ENCODE measurements at regions not wholly inside any gene's neighbourhood (a gene's known extent, or its start where the extent isn't known, plus 50 kb on each side); places are given as distances from the start of the nearest gene placed in this dataset.
A peak's percentile ranks its signal among the peaks of the same experiment; 100 is the strongest.

DNA sequence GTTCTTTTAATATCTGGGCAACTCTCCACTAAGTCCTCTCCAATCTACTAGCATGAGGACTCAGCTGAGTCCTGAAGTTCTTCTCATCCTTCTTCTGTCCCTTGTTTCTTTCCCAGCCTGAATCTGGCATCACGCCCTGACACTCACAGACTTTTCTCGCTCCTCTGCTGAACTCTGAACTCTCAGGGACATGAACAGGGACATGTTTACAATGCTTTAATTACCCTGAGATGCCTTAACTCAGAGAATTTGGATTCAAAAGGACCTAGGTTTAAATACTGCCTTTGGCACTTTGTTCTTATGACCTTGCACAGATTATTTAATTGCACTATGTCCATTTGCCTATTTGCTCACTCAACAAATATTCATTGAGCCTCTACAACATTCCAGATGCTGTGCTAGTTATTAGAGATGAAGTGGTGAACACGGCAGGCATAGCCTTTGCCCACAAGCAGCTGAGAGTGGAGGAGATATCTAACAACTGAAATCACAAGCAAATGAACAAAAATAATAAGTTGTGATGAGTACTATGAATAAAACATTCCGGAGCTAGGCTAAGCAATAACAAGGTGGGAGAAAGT, 106.0 kb downstream of the ADRB2 start:
- Histone ChIP-seq H3K36me3 (ENCODE audit: control insufficient read depth in 1 of 2, insufficient read depth in 2 of 2, low read length in 2 of 2) (no peaks in the 10 kb centered on the region), H3K9me3 (ENCODE audit: control insufficient read depth in 1 of 2, low read length in 2 of 2) (no peaks in the 10 kb centered on the region), H3K4me3 (ENCODE audit: low read depth in 1 of 2, low read length in 2 of 2) (no peak overlapping the region), H3K4me1 (ENCODE audit: control insufficient read depth in 1 of 2, insufficient read depth in 2 of 2, low read length in 2 of 2) (no peaks in the 10 kb centered on the region), H3K27me3 (ENCODE audit: low read depth, low read length) (no peaks in the 10 kb centered on the region), H3K27ac (ENCODE audit: low read length) (no peak overlapping the region)

DNA sequence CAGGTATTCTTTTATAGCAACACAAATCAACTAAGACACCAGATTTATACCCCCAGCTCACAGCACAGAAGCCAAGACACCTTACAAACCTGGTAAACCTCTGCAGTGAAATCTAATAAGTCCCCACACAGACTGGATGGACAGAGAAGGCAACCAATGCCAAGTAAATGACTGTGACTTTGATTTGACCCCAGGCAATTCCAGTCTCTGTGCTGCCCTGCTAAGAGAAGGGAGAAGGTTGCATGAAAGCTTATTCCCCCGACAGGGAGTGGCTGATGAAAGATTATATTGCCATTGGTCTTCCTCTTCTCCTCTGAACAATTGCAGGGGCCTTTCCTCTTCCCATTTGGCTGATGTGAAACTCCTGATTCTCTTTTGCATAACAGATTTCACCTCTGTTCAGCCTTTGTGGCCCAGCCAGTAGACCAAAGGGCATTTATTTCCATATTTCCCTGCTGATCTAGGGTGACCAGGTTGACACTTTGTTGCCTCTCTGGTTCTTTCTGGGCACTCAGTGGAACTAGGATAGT, 107.6 kb downstream of the ADRB2 start:
- no peaks in the 10 kb centered on the region for H3K36me3 ChIP-seq (ENCODE audit: control insufficient read depth in 1 of 2, insufficient read depth in 2 of 2, low read length in 2 of 2)
- no peaks in the 10 kb centered on the region for H3K4me1 ChIP-seq (ENCODE audit: control insufficient read depth in 1 of 2, insufficient read depth in 2 of 2, low read length in 2 of 2)
- H3K27ac ChIP-seq (ENCODE audit: low read length) = no peak overlapping the region

DNA sequence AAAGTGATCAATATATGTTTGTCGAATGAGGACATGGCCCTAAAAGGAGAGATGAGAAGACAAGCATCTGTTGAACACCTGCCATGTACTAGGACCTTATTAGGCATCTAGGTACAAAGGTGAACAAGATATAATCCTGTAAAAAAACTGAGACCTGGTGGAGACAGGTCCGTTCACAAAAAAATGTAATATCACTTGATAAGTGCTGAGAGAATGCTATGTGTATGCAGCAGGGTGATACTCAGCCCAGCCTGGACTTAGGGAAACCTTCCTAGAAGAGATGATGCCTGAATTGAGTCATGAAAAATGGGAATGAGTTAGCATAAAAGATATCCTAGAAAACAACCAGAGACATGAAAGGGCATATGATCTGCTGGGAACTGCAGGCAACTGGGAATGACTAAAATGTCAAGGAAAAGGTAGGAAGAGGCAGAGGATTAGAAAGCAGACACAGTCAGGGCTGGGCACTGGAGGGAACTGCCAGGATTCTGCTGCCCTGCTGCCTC, 108.5 kb downstream of the ADRB2 start:
- no peaks in the 10 kb centered on the region for H3K36me3 ChIP-seq (ENCODE audit: control insufficient read depth in 1 of 2, insufficient read depth in 2 of 2, low read length in 2 of 2)
- H3K4me1 ChIP-seq (ENCODE audit: control insufficient read depth in 1 of 2, insufficient read depth in 2 of 2, low read length in 2 of 2) = no peaks in the 10 kb centered on the region
- H3K4me3 ChIP-seq (ENCODE audit: low read depth in 1 of 2, low read length in 2 of 2) = no peak overlapping the region
- no peak overlapping the region for H3K27ac ChIP-seq (ENCODE audit: low read length)
- H3K9me3 ChIP-seq (ENCODE audit: control insufficient read depth in 1 of 2, low read length in 2 of 2) = no peaks in the 10 kb centered on the region
- no peaks in the 10 kb centered on the region for H3K27me3 ChIP-seq (ENCODE audit: low read depth, low read length)

More for the DNA sequence above, 107.6 kb downstream of the ADRB2 start:
- no peaks in the 10 kb centered on the region for H3K27me3 ChIP-seq (ENCODE audit: low read depth, low read length)
- H3K9me3 ChIP-seq (ENCODE audit: control insufficient read depth in 1 of 2, low read length in 2 of 2) = no peaks in the 10 kb centered on the region
- H3K4me3 ChIP-seq (ENCODE audit: low read depth in 1 of 2, low read length in 2 of 2) = no peak overlapping the region

DNA sequence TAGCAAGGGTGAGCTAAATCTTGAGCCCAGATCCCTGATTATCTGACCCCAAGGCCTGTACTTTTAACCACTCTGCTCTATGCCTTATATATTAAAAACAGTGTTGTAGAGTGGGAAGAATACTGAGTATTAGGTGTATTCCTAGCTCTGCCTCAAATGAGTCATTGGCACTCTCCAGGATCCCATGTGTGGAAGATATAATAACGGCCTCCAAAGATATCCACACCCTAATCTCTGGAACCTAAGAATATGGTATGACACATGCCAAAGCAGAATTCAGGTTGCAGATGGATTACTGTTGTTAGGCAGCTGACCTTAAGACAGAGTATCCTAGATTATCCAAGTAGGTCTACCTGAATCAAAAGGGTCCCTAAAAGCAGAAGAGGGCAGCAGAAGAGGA, 110.8 kb downstream of the ADRB2 start:
- Histone ChIP-seq H3K4me3 (ENCODE audit: low read depth in 1 of 2, low read length in 2 of 2) (no peak overlapping the region), H3K27me3 (ENCODE audit: low read depth, low read length) (no peaks in the 10 kb centered on the region), H3K4me1 (ENCODE audit: control insufficient read depth in 1 of 2, insufficient read depth in 2 of 2, low read length in 2 of 2) (no peaks in the 10 kb centered on the region), H3K9me3 (ENCODE audit: control insufficient read depth in 1 of 2, low read length in 2 of 2) (no peaks in the 10 kb centered on the region), H3K36me3 (ENCODE audit: control insufficient read depth in 1 of 2, insufficient read depth in 2 of 2, low read length in 2 of 2) (no peaks in the 10 kb centered on the region), H3K27ac (ENCODE audit: low read length) (no peak overlapping the region)

DNA sequence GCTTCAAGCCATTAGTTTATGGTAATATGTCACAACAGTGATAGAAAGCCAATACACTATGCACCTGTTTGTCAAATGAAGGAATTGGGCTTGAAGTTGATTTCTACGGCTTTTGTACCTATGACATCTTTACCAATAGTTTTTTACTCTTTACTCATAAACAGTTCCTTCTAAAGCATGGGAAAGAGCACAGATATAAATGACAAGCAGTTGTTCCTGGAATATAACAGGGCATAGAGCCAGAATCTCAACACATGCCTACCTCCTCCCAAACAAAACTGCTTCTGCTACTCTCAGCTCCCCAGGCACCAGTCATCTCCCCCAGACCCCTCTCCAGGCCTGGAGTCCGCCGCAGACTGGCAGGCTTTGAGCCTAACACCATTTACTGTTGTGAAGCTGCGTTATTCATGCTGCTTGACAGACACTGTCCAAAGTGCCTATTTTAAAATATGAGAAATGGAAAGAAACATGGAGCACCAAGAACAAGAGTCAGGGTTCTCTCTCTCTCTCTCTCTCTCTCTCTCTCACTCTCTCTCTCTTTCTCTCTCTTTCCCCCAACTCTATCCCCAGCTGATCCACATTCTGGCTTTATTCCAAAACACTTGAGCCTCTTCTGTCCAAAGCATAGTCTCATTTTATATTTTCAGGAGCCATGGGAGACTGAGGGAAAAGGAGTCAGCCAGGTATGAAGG, 111.6 kb downstream of the ADRB2 start:
- Histone ChIP-seq H3K27me3 (ENCODE audit: low read depth, low read length) (no peaks in the 10 kb centered on the region), H3K4me3 (ENCODE audit: low read depth in 1 of 2, low read length in 2 of 2) (no peak overlapping the region), H3K36me3 (ENCODE audit: control insufficient read depth in 1 of 2, insufficient read depth in 2 of 2, low read length in 2 of 2) (no peaks in the 10 kb centered on the region), H3K4me1 (ENCODE audit: control insufficient read depth in 1 of 2, insufficient read depth in 2 of 2, low read length in 2 of 2) (no peaks in the 10 kb centered on the region), H3K27ac (ENCODE audit: low read length) (no peak overlapping the region), H3K9me3 (ENCODE audit: control insufficient read depth in 1 of 2, low read length in 2 of 2) (no peaks in the 10 kb centered on the region)

DNA sequence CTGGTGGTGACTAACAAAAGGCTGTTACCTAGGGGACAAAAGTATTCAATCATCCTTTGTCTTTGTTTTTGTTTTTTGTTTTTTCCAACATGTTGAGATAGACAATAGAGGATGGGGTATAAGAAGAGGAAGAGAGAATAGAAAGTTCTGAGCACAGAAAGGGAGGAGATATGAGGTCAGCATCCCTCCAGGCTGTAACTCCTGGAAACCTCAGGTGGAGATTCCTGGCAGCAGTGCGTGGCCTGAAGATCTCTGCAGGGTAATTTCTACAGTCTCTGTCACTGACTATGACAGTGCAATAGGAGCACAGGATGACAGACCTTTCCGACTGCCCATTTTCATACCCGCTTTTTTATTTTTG, 112.1 kb downstream of the ADRB2 start:
- no peaks in the 10 kb centered on the region for H3K4me1 ChIP-seq (ENCODE audit: control insufficient read depth in 1 of 2, insufficient read depth in 2 of 2, low read length in 2 of 2)
- H3K36me3 ChIP-seq (ENCODE audit: control insufficient read depth in 1 of 2, insufficient read depth in 2 of 2, low read length in 2 of 2) = no peaks in the 10 kb centered on the region
- no peaks in the 10 kb centered on the region for H3K9me3 ChIP-seq (ENCODE audit: control insufficient read depth in 1 of 2, low read length in 2 of 2)
- no peaks in the 10 kb centered on the region for H3K27me3 ChIP-seq (ENCODE audit: low read depth, low read length)
- no peak overlapping the region for H3K27ac ChIP-seq (ENCODE audit: low read length)
- no peak overlapping the region for H3K4me3 ChIP-seq (ENCODE audit: low read depth in 1 of 2, low read length in 2 of 2)

DNA sequence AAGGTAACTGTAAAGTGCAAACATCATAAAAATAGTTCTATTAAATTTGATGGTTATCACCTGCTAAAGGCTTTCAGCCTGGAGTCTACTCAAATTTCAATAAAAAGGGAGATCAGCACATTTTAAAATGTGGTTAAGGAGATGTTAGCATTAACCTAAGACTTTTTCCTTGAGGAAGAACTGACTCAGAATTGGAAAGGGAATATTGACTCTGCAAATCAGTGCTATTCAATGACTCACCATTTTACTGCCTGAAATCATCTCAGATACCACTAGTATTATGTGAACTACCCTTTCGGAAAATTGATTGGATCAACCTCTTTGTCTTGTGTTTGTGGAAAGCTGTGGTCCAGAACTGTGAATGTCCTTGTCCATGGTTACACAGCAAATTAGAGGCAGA, 113.3 kb downstream of the ADRB2 start:
- Histone ChIP-seq H3K4me1 (ENCODE audit: control insufficient read depth in 1 of 2, insufficient read depth in 2 of 2, low read length in 2 of 2) (no peaks in the 10 kb centered on the region), H3K36me3 (ENCODE audit: control insufficient read depth in 1 of 2, insufficient read depth in 2 of 2, low read length in 2 of 2) (no peaks in the 10 kb centered on the region), H3K27ac (ENCODE audit: low read length) (no peak overlapping the region), H3K4me3 (ENCODE audit: low read depth in 1 of 2, low read length in 2 of 2) (no peak overlapping the region), H3K9me3 (ENCODE audit: control insufficient read depth in 1 of 2, low read length in 2 of 2) (no peaks in the 10 kb centered on the region), H3K27me3 (ENCODE audit: low read depth, low read length) (no peaks in the 10 kb centered on the region)

DNA sequence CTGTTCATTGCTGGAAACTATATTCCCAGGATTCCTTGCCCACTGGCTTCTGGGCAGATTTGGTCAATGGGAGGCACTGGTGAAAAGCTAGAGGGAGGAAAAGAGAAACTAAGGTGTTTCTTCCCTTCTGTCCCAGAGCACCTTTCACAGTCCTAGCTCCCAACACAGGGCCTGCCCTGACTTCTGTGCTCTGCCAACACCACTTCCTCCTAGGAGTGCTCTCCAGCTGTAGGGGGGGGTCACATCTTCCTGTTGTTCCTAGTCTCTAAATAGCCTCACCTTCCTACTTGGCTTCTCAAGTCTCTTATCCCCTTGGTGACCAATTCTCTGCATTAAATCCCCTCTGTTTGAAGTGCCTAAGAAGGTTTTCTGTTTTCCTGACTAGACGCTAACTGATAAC, 115.4 kb downstream of the ADRB2 start:
- Histone ChIP-seq H3K4me3 (ENCODE audit: low read depth in 1 of 2, low read length in 2 of 2) (no peak overlapping the region), H3K36me3 (ENCODE audit: control insufficient read depth in 1 of 2, insufficient read depth in 2 of 2, low read length in 2 of 2) (no peaks in the 10 kb centered on the region), H3K27me3 (ENCODE audit: low read depth, low read length) (no peaks in the 10 kb centered on the region), H3K27ac (ENCODE audit: low read length) (no peak overlapping the region), H3K9me3 (ENCODE audit: control insufficient read depth in 1 of 2, low read length in 2 of 2) (no peaks in the 10 kb centered on the region), H3K4me1 (ENCODE audit: control insufficient read depth in 1 of 2, insufficient read depth in 2 of 2, low read length in 2 of 2) (no peaks in the 10 kb centered on the region)

DNA sequence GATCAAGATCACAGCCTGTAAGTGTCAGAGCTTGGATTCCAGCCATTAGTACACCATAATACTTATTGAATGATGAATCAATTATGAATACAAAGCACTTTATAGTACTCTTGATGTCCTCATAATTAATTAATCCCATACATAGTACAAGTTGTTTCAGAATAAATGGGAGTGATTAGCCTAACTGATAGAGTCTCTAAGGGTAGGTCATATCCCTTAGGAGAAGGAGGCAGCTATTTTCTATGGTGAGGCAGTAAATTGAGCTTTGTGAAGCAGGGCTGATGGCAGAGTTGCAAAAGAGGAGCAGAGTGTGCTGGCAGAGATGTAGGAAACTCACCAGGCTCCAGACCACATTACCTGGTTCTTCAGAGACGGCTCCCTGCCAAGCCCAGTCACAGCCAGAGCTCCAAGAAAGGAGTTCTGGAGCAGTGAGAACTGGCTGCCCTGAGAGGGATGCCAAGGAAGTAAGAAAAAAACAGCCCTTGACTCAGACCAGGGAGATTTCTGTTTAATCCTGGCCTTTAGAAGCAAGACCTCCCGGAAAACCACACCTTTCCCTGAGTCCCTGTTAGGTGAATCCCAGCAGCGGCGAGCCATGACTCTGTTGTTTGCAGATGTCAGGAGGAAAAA, 112.9 kb downstream of the SH3TC2 start:
- Histone ChIP-seq H3K9me3 (ENCODE audit: control insufficient read depth in 1 of 2, low read length in 2 of 2) (no peaks in the 10 kb centered on the region), H3K27ac (ENCODE audit: low read length) (peak overlapping the region; percentile 60), H3K4me1 (ENCODE audit: control insufficient read depth in 1 of 2, insufficient read depth in 2 of 2, low read length in 2 of 2) (no peaks in the 10 kb centered on the region), H3K27me3 (ENCODE audit: low read depth, low read length) (no peaks in the 10 kb centered on the region), H3K36me3 (ENCODE audit: control insufficient read depth in 1 of 2, insufficient read depth in 2 of 2, low read length in 2 of 2) (no peaks in the 10 kb centered on the region), H3K4me3 (ENCODE audit: low read depth in 1 of 2, low read length in 2 of 2) (no peak overlapping the region)

DNA sequence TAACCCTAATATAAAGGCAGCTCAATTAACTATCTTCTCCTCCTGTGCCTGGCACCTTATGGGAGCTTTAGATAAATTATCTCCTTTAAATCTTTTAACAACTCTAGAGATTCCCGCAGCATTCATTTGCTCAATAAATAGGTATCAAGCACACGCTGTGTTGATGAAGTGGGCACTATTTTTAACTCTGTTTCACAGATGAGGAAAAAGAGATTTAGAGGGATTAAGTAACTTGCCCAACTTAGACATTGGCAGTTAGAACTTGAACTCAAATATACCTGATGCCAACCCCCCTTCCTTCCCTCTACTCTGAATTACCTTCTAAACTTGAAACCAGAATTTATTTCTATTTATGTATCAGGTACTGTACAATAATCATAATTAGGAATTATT, 112.4 kb downstream of the SH3TC2 start:
- Histone ChIP-seq H3K4me3 (ENCODE audit: low read depth in 1 of 2, low read length in 2 of 2) (no peak overlapping the region), H3K27me3 (ENCODE audit: low read depth, low read length) (no peaks in the 10 kb centered on the region), H3K27ac (ENCODE audit: low read length) (peak overlapping the region; percentile 45), H3K36me3 (ENCODE audit: control insufficient read depth in 1 of 2, insufficient read depth in 2 of 2, low read length in 2 of 2) (no peaks in the 10 kb centered on the region), H3K9me3 (ENCODE audit: control insufficient read depth in 1 of 2, low read length in 2 of 2) (no peaks in the 10 kb centered on the region), H3K4me1 (ENCODE audit: control insufficient read depth in 1 of 2, insufficient read depth in 2 of 2, low read length in 2 of 2) (no peaks in the 10 kb centered on the region)

DNA sequence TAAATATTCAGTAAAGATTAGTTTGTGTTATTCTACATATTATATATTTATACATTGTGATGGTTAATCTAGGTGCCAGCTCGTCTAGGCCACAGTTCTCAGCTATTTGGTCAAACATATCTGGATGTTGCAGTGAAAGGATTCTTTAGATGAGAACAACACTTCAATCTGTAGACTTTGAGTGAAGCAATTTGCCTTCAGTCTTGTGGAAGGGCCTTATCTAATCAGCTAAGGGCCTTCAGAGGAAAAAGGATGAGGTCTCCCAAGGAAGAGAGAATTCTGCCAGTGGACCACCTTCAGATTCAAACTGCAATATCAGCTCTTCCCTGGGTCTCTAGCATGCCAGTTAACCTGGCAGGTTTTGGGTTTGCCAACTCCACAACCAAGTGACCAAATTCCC, 112.0 kb downstream of the SH3TC2 start:
- H3K4me1 ChIP-seq (ENCODE audit: control insufficient read depth in 1 of 2, insufficient read depth in 2 of 2, low read length in 2 of 2) = no peaks in the 10 kb centered on the region
- no peak overlapping the region for H3K4me3 ChIP-seq (ENCODE audit: low read depth in 1 of 2, low read length in 2 of 2)
- H3K27me3 ChIP-seq (ENCODE audit: low read depth, low read length) = no peaks in the 10 kb centered on the region
- H3K9me3 ChIP-seq (ENCODE audit: control insufficient read depth in 1 of 2, low read length in 2 of 2) = no peaks in the 10 kb centered on the region
- no peaks in the 10 kb centered on the region for H3K36me3 ChIP-seq (ENCODE audit: control insufficient read depth in 1 of 2, insufficient read depth in 2 of 2, low read length in 2 of 2)
- peak overlapping the region; percentile 45 for H3K27ac ChIP-seq (ENCODE audit: low read length)
